GM18519 (cell line): ENCODE measurements at regions not wholly inside any gene's neighbourhood (a gene's known extent, or its start where the extent isn't known, plus 50 kb on each side); places are given as distances from the start of the nearest gene placed in this dataset.

Experiments used
- ATAC-seq: cut with Tn5 transposase; IDR thresholded peaks from one replicate; pipeline ENCODE4 v1.9.1; 2021; ENCODE audit warnings: mild to moderate bottlenecking, moderate library complexity; ENCODE audit not compliant: unreplicated experiment, low FRiP score

DNA sequence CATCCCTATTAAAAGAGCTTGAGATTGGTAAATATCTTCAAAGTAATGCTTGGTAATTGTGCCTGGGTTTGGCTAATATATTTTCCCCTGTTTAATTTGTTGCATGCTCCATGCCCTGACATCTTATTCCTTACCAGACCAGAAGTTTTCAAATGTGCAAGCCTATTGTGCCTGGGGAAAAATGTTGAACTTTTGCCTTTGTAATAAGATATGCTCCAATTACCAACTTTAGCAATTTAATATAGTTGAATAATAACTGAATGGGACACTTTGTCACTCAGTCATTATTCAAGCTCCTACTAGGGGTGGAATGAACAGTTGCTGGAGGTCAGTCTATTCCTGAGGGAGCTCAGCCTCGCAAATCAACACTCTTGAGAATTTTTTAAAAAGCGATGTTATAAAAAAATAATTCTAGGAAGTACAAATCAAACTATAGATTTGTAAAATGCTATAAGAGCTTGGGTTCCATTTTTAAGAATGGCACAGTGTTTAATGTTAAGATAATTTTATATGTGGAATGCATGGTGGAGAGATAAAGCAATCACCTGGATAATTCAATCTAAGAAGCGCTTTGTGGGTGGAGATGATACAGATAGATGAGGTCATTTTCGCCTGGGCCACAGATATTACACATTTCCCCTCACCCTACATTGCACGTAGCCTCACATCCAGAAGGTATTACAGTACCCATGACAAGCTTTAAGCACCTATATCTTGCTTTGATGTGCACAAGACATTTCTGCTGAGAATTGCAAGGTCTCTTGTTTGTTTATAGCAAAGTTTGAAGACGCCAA is 231.8 kb downstream of the PIK3R1 start:
- ATAC-seq = no peak

- no peak for ATAC-seq
Measured at GRCh38 chr5:68449380-68449779, 233.8 kb downstream of the PIK3R1 start.

DNA sequence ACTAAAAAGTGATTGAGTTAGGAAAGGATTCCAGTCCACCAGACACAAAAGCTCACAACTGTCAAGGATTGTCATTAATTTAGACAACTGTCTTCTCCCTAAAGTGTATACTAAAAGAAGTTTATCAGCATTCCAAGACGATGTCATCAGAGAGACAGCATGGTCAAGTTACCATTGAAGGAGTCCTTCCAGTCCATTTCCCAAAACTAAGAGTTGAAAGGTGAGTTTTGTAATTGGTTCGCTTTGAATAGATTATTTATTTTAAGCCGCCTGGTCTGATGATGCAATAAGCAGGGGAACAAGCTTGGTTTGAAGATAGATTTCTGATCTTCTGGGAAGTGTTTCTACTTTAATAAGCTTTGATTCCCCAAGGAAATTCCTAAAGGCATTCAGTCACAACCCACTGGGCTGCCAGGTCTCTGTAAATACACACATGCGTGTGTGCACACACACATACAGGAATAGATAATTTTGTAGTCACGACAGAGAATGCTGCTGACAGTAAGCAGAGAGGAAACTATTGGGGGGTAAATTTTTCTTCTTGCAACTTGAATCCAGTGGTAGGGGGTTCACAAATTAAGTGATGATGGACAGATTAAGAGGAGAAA is 234.8 kb downstream of the PIK3R1 start:
- no peak for ATAC-seq

DNA sequence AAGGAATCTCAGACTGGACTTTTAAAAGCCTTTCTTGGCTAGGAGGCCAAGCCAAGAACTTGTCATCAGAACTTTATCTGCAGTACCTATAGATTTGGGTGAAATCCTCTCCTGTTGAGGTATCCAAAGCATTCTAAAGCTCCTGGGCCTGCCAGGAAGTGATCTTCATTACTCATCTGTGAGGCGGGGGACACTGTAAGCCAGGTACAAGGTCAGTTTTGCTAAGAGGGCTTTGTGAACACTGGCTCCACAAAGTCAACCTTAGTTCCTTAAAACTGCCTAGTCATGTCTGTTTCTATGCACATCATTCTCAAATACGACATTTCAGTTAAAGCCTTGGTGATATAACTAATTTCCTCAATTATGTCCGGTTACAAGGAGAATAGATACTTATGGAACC is 236.7 kb downstream of the PIK3R1 start:
- no peak for ATAC-seq

- ATAC-seq = no peak
Measured at GRCh38 chr5:68454172-68454571, 238.6 kb downstream of the PIK3R1 start.

- no peak for ATAC-seq
Measured at GRCh38 chr5:68454766-68455165, 239.2 kb downstream of the PIK3R1 start.

DNA sequence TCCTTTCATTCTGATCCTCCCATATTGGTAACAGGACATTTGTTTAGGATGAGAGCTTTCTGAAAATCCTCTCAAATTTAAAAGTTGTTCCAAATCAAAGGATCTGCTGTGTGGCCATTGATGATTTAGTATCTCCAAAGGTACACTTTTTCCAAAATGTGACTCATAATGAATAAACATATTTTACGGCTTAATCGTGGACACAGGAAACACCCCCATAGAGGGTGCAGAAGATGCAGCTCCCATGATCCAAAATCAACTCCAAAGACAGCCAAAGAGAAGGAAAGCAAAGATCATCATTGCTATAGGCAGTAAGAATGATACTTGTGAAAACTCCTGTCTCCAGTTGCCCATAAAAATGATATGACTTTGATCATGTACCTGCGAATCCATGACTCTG is 239.7 kb downstream of the PIK3R1 start:
- no peak for ATAC-seq

- no peak for ATAC-seq
Measured at GRCh38 chr5:68456756-68457217, 241.2 kb downstream of the PIK3R1 start.

DNA sequence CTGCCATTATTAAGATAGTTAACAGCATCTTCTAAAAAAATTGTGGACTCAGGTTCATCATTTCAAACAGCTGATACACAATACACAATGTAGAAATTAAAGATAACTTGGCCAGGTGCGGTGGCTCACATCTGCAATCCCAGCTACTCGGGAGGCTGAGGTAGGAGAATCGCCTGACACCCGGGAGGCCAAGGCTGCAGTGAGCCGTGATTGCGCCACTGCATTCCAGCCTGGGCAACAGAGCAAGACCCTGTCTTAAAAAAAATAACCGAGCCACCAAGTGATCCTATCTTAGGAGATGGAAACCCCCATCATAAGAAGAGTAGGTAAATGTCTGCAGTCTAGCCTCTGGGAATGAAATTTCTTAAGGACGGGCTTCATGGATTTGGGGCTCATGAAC is 241.7 kb downstream of the PIK3R1 start:
- no peak for ATAC-seq

DNA sequence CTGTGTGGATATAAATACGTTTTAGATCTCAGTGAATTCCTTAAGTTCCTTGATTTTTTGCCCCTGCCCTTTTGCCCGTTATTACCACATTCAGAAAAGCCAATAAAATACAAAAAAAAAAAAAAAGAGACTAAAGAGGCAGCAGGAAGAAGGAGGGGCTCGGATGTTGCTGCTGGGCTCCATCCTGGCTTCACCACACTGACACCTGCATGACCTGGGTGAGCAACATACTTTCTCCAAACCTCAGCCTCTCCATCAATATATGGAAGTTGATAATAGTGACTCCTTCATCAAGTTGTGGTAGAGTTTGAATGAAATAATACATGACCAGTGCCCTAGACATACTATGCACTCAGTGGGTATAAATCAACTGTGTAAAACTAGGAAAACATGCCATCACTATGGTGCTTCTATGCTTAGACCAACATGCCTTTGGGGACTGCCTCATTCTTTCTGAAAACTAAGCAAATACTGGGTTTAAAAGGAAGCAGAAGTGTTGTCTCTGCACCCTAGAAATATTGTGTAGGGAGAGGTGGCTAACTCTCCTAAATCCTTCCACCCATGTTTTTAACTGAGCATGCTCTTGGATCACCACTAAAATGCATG is 243.0 kb downstream of the PIK3R1 start:
- ATAC-seq = no peak

- ATAC-seq = no peak
Measured at GRCh38 chr5:68459093-68459809, 243.7 kb downstream of the PIK3R1 start.

GRCh38 chr5:68459810-68460139 is 244.2 kb downstream of the PIK3R1 start:
- no peak for ATAC-seq

DNA sequence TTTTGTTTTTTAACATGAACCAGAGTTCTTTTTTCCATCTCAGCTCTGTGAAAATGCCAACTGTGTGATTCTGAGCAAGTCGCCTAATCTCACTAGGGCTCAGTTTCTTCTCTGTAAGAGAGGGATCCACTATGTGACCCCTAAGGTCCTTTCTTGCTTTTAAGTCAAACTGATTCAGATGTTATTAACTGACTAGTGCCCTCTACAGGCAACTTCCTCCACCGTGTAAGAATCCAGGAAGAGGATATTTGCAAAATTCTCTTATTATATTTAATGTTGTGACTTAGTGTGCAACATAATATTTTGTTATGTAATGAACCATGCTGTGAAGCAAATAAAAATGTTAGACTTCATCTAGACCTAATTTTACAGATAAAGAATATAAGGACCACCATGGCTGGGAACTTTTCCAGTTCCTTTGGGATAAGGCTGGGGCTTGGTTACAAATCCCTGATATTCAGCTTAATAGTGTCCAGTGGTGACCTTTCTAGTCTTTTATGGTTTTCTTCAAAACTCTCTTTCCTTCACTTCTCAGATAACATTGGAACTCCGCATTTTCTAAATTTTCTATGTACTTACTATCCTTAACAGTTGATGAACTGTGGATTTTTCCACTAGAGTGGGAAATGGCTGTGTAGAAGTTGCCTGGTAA is 244.7 kb downstream of the PIK3R1 start:
- ATAC-seq = peak; percentile 41

DNA sequence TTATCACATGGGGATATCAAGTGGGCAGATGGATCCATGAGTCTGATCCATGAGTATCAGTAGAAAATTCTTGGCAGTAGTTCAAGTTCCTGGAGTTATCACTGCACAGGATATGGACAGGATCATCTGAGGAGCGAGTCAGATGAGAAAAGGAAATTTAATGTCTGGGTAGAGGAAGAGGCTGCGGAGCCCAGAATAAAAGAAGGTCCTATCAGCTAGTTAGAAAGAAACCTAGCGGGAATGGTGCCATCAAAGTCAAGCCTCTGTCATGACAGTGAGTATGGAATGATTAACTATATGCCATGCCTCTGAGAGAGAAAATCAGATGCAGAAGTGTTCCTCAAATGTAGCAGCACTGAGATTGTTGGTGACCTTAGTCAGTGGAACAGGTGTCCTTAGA is 248.1 kb downstream of the PIK3R1 start:
- ATAC-seq = no peak

- no peak for ATAC-seq
Measured at GRCh38 chr5:68464424-68464823, 248.9 kb downstream of the PIK3R1 start.

DNA sequence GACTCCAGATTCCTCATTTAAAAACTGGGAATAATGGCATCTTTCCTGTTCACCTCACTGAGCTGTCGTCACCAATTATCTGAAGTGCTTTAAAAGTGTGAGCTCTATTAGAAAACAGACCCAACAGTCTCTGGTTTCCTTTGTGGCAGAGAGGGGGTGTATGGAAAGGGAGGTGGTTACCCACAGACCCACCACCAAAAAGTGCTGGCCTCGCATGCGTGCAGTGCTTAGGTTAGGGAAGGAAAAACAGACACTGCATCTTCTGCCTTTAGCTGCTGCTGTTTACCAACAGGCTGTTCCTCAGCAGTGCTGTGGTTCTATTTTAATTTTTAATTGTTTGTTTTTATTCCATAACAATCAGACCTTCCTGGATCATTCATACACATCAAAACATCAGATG is 249.6 kb downstream of the PIK3R1 start:
- no peak for ATAC-seq

DNA sequence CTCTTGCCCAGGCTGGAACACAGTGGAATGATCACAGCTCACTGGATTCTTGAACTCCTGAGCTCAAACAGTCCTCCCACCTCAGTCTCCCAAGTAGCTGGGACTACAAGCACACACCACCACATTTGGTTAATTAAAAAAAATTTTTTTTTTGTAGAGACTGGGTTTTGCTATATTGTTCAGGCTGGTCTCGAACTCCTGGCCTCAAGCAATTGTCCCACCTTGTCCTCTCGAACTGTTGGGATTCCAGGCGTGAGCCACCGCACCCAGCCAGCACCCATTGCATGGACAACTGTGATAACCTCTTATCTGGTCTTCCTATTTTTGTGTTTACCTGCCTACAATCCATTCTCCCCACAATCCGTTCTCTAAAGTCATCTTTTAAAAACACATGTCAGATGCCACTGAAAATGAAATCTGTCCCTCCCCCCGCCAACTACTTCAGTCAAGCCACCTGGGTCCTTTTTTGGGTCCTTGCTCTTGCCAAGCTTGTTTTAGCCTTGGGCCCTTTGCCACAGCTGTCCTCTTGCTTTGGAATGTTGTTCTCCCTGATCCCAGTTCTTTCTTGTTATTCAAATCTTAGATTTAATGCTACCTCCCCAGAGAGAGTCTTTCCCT is 250.5 kb downstream of the PIK3R1 start:
- no peak for ATAC-seq

DNA sequence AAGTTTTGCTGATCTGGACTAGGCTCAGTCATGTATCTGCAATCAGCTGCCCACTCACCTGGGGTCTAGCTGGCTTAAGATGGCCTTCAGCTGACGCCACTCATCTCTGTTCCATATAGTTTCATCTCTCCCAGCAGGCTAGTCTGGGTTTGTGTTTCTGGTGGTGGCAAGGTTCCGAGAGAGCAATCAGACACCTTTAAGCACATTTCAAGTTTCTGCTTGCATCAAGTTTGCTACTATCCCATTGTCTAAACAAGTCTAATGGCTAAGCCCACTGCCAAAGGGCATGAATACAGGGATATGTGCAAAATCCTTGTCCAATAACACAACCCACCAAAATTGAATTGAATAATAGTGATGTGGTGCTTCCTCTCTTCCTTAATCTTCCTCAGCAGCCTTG is 251.7 kb downstream of the PIK3R1 start:
- ATAC-seq = no peak

DNA sequence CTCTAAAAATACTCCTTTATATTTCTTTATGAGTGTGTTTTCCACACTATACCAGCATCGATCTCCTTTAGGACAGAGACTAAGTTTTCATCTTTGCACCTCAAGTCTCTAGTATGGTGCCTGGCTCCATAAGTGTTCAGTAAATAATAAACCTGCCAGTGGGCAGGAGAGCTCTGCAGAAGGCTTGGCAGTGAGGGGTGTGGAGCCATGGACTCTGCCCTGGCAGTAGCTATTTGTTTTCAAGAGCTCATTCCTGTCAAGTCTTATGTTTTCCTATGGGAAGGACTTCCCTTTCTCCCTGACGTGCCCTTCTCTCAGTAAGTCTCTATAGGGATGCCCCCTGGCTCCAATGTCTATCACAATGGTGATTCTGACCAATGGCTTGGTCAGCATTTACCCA is 252.2 kb downstream of the PIK3R1 start:
- no peak for ATAC-seq

- no peak for ATAC-seq
Measured at GRCh38 chr5:68468322-68468721, 252.8 kb downstream of the PIK3R1 start.
